Progenitor cell of endocrine pancreas (in vitro differentiated cells): ENCODE measurements at regions not wholly inside any gene's neighbourhood (a gene's known extent, or its start where the extent isn't known, plus 50 kb on each side); places are given as distances from the start of the nearest gene placed in this dataset.
A peak's percentile ranks its signal among the peaks of the same experiment; 100 is the strongest.

Source experiments
- DNase-seq: peaks from one replicate; pipeline ENCODE4 v3.0.0; 2021; ENCODE audit warnings: low spot score; ENCODE audit not compliant: unreplicated experiment
- H3K27ac Mint-ChIP-seq: 2 replicates; pipeline ENCODE4 v1.8.0; 2021; ENCODE audit warnings: mild to moderate bottlenecking, moderate library complexity, mixed read lengths
- H3K27me3 Mint-ChIP-seq: 2 replicates; pipeline ENCODE4 v1.8.0; 2021; ENCODE audit warnings: mixed read lengths
- H3K36me3 Mint-ChIP-seq: 2 replicates; pipeline ENCODE4 v1.8.0; 2022; ENCODE audit warnings: mixed read lengths; ENCODE audit not compliant: insufficient read depth
- H3K4me1 Mint-ChIP-seq: 2 replicates; pipeline ENCODE4 v1.8.0; 2021; ENCODE audit warnings: low read depth, mixed read lengths
- H3K4me3 Mint-ChIP-seq: 2 replicates; pipeline ENCODE4 v1.8.0; 2021; ENCODE audit warnings: low read depth, mild to moderate bottlenecking, moderate library complexity, mixed read lengths
- H3K9me3 Mint-ChIP-seq: 2 replicates; pipeline ENCODE4 v1.8.0; 2021; ENCODE audit warnings: low read depth, mixed read lengths
- TF ChIP-seq, protein P1 (sequence below): fragments of 200-600 bp; sonication (generic); IDR thresholded peaks from one replicate; pipeline ENCODE4 v1.5.0; 2021; ENCODE audit warnings: antibody characterized with exemption, mild to moderate bottlenecking; ENCODE audit not compliant: unreplicated experiment

DNA sequence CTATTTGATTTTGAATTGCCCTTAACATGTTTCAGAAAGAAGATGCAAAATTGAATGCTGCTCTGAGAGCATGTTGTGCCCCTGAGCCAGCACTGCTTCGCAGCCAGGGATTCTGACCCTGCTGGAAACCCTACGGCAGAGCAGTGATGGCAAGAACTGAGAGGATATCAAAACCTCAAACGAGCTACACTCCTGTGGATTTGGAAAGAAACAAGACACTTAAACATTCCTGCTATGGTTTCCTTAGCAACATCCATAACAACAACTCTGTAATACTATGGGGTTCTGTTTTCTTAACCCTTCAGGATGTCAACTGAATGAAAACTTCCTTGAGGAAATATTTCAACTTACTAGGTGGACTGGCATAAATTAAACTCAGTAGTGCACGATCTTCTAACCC lies 649.1 kb downstream of the NYAP2 start:
- H3K9me3 Mint-ChIP-seq, result no peaks in the 10 kb centered on the region
- DNase-seq, result no peak
- H3K27ac Mint-ChIP-seq, result no peak overlapping the region
- H3K4me3 Mint-ChIP-seq, result no peak overlapping the region
- H3K27me3 Mint-ChIP-seq, result no peaks in the 10 kb centered on the region
- H3K4me1 Mint-ChIP-seq, result peaks cover 5% of the 10 kb centered on the region
- no peaks in the 10 kb centered on the region for H3K36me3 Mint-ChIP-seq
- TF ChIP-seq, protein P1, sequence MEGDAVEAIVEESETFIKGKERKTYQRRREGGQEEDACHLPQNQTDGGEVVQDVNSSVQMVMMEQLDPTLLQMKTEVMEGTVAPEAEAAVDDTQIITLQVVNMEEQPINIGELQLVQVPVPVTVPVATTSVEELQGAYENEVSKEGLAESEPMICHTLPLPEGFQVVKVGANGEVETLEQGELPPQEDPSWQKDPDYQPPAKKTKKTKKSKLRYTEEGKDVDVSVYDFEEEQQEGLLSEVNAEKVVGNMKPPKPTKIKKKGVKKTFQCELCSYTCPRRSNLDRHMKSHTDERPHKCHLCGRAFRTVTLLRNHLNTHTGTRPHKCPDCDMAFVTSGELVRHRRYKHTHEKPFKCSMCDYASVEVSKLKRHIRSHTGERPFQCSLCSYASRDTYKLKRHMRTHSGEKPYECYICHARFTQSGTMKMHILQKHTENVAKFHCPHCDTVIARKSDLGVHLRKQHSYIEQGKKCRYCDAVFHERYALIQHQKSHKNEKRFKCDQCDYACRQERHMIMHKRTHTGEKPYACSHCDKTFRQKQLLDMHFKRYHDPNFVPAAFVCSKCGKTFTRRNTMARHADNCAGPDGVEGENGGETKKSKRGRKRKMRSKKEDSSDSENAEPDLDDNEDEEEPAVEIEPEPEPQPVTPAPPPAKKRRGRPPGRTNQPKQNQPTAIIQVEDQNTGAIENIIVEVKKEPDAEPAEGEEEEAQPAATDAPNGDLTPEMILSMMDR, result no peak

DNA sequence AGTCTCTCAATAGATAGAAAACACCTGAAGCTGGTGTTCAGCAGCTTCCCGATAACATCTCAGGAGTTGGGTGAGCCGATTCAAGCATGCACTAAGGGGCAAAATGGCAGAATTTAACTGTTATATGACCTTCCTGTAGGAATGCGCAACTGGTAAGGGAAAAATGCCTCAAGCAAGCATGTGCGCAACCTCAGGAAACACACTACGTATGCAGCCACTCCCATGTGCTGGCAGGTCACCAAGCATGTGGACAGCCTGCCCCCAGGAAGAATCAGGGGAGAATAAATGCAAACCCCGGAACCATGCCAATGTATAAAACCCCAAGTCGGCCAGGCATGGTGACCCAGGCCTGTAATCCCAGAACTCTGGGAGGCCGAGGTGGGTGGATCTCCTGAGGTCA lies 645.6 kb downstream of the NYAP2 start:
- no peak overlapping the region for H3K27ac Mint-ChIP-seq

DNA sequence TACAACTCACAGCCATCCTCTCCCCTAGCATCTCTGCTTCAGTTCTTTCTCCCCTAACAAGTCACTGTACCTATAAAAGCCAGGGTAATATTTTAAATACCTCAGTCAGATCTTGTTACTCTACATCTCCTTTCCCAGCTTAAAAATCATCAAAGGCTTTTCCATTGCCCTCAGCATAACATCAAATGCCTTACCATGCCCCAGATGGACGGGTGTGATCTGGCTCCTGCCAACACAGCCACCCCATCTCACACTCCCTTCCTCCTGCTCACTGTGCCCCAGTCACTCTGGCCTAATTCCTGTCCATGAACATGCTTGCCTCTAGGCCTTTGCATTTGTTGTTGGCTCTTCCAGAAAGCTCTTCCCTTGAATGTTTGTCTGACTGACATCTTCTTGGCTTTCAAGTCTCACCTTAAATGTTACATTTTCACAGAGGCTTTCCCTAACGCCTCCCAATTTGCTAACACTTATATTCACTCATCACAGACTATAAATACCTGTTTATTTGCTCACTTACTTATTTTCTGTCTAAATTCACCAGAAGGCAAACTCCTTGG lies 640.9 kb downstream of the NYAP2 start:
- Mint-ChIP-seq H3K4me1 (peaks cover 9% of the 10 kb centered on the region), H3K27ac (no peak overlapping the region), H3K4me3 (no peak overlapping the region), H3K9me3 (peaks cover 13% of the 10 kb centered on the region), H3K36me3 (peaks cover 11% of the 10 kb centered on the region), H3K27me3 (no peaks in the 10 kb centered on the region)
- TF ChIP-seq, protein P1, result no peak
- DNase-seq, result no peak

More for the DNA sequence above, 645.6 kb downstream of the NYAP2 start:
- TF ChIP-seq, protein P1, result no peak
- DNase-seq, result no peak
- Mint-ChIP-seq H3K4me1 (peaks cover 4% of the 10 kb centered on the region), H3K4me3 (no peak overlapping the region), H3K9me3 (no peaks in the 10 kb centered on the region), H3K27me3 (no peaks in the 10 kb centered on the region), H3K36me3 (no peaks in the 10 kb centered on the region)

DNA sequence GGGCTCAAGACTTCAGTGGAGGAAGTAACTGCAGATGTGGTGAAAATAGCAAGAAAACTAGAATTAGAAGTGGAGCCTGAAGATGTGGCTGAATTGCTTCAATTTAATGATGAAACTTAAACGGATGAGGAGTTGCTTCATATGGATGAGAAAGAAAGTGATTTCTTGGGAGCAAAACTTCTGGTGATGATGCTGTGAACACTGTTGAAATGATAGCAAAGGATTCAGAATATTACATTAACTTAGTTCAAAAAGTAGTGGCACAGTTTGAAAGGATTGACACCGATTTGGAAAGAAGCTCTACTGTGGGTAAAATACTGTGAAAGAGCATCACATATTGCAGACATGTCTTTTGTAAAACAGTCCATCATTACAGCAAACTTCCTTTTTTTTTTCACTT lies 638.0 kb downstream of the NYAP2 start:
- peaks cover 13% of the 10 kb centered on the region for H3K4me1 Mint-ChIP-seq
- H3K27me3 Mint-ChIP-seq, result no peaks in the 10 kb centered on the region
- TF ChIP-seq, protein P1, result no peak
- no peak overlapping the region for H3K4me3 Mint-ChIP-seq
- peaks cover 11% of the 10 kb centered on the region for H3K36me3 Mint-ChIP-seq
- H3K9me3 Mint-ChIP-seq, result peaks cover 13% of the 10 kb centered on the region
- no peak for DNase-seq
- H3K27ac Mint-ChIP-seq, result no peak overlapping the region

DNA sequence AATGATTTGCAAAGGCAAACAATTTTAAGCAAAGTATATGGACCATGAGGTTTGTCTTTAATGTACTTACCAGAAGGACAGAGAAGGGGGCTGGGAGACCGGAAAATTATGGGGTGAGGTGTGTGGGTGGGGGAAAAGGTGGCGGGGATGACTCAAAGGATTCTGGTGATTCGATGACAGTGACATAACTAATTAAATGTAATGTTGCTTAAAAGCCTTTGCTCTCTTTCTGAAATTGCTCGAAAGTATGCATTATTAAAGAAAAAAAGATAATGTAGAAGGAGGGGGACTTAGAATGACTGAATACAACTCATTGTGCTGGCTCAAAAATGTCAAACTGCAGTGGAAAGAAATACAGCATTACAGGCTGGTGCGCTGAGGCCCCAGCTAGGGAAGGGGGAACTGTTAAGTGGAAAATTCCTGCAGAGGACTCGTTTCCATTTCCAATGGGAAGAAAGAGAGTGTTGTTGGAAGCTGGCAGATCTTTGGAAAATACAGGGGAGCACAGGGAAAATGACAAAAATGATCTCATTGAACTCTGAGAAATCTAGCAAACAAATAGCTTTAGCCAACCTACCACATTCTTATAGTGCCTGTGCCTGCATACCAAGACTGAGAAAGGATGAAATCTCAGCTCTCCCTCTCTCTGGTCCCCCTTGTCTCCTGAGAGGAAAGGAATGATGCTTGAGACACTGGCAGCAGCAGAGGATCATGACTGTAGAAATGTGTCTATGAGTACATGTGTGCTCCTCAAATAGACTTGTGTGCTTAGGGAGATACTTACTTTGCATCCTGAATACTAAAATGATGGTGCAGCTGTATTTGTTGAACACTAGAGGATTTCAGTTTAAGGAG lies 632.4 kb downstream of the NYAP2 start:
- H3K9me3 Mint-ChIP-seq, result peaks cover 7% of the 10 kb centered on the region
- DNase-seq, result no peak
- no peaks in the 10 kb centered on the region for H3K27me3 Mint-ChIP-seq
- peaks cover 41% of the 10 kb centered on the region for H3K4me1 Mint-ChIP-seq
- peak overlapping the region; percentile 83 for H3K4me3 Mint-ChIP-seq
- H3K36me3 Mint-ChIP-seq, result peaks cover 6% of the 10 kb centered on the region
- peak overlapping the region; percentile 88 for H3K27ac Mint-ChIP-seq
- TF ChIP-seq, protein P1, result no peak
